ENCODE measurements at regions not wholly inside any gene's neighbourhood (a gene's known extent, or its start where the extent isn't known, plus 50 kb on each side); places are given as distances from the start of the nearest gene placed in this dataset.

DNA sequence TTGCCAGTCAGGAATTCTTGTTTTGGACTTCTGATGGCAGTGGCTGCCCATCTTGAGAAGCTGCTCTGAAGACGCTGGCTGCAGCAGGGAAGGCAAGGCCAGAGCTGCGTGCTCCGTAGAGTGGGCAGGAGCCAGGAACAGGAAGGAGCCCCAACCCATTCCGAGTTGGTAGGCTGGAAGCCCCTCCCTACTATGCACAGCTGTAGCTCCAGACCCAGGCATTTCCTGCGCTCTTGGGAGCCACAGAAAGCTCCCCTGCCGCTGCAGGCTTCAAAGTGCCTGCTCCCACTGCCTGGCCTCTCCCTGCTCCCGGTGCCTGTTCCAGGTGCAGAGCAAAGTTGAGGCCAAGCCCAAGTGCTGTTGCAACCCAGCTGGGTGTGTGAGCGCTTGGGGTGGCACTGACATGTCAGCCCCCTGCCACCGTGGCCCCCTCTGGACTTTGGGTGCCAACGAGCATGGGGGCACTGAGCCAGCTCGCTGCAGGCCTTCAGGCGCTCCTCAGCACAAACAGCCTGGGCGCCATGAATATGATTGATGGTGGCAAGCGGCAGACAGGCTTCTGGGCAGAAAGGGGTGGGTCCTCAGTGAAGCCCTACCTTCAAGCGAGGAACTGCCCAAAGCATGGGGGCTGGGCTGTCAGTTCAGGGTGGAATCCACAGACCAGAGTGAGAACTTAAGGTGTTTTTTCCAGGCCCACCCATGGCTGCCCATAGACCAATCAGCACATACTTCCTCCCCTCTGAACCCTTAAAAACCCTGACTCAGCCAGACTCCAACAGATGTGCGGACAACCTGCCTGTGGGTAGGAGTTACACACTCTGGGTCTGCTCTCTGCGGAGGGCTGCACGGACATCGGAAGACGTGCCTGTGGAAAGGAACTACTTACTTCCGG, 677.2 kb upstream of the INTU start:
- H3K4me3 ChIP-seq (ENCODE audit: low read depth, poor library complexity, severe bottlenecking) = no peak overlapping the region
- intact Hi-C loops (cut with DNase I; ENCODE audit: low total_unique reads) = no loop called here
- TF ChIP-seq POLR2A (IDR thresholded peaks at IDR 0.05) = no peak
- 76 to 82% methylated on average over 18 to 21 of the region's 21 CpGs for WGBS, 2 donors
- no peak for DNase-seq (ENCODE audit: low spot score in 2 of 2)

DNA sequence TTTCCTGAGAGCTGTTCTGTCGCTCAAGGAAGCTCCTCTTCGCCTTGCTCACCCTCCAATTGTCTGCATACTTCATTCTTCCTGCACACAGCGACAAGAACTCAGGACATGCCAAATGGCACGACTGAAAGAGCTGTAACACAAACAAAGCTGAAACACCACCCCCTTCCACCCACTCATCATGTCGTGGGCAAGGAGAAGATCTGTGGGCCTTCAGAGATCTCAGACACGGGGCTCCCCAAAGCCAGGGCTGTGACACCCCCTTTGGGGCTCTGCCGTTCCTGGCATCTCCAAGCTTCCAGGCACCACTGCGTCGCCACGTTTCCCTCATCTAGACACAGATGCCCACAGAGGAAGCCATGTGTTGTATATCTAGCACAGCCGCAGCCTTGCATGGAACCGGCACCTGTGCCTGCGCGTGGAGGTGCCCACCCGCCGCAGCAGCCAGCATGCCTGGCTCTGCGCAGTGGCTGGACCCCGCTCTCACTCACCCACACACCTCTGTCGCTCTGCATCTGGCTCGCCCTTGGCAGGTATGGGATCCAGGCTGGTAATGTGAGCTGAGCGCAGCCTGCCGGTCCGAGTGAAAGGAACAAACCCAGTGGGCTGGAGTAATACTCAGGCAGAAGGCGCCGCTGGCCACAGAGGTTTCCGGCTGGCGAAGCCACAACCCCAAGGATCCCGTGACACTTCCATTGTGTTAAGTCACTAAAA, 676.4 kb upstream of the INTU start:
- no peak for DNase-seq (ENCODE audit: low spot score in 2 of 2)
- 95 to 96% methylated on average over 28 of the region's 28 CpGs for WGBS, 2 donors
- no peak overlapping the region for H3K4me3 ChIP-seq (ENCODE audit: low read depth, poor library complexity, severe bottlenecking)
- intact Hi-C loops (cut with DNase I; ENCODE audit: low total_unique reads) = no loop called here
- no peak for TF ChIP-seq POLR2A (IDR thresholded peaks at IDR 0.05)
- TF ChIP-seq CTCF (IDR thresholded peaks at IDR 0.05) = no peak

GRCh38 chr4:126957556-126957955, 675.2 kb upstream of the INTU start:
- no peak for DNase-seq (ENCODE audit: low spot score in 2 of 2)
- no peak overlapping the region for H3K4me3 ChIP-seq (ENCODE audit: low read depth, poor library complexity, severe bottlenecking)
- TF ChIP-seq POLR2A (IDR thresholded peaks at IDR 0.05) (no peak), CTCF (IDR thresholded peaks at IDR 0.05) (no peak)
- 82 to 87% methylated on average over 1 of the region's 1 CpG for WGBS, 2 donors
- intact Hi-C loops (cut with DNase I; ENCODE audit: low total_unique reads) = no loop called here

- WGBS, 2 donors = 54 to 59% methylated on average over 1 of the region's 1 CpG
- TF ChIP-seq POLR2A (IDR thresholded peaks at IDR 0.05) (no peak), CTCF (IDR thresholded peaks at IDR 0.05) (no peak)
These were observed 674.8 kb upstream of the INTU start for GRCh38 chr4:126957987-126958386.

DNA sequence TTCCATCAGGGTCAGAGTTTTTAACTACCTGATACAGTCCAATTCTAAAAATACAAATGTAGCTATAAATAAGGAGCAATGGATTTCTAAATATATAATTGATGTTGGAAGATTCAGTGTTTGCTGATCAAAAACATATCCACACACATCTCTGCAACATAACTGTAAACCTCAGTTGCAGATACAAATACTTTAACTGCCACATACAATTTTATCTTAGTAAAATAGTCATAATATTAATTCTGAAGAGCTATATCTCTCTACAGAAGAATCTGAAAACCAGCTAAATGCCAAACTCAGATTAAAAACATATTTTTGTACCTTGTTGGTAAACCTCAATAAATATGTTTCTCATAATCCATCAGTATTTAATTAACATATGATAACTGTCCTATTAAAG, 674.3 kb upstream of the INTU start:
- H3K4me3 ChIP-seq (ENCODE audit: low read depth, poor library complexity, severe bottlenecking) = no peak overlapping the region
- no peak for DNase-seq (ENCODE audit: low spot score in 2 of 2)
- intact Hi-C loops (cut with DNase I; ENCODE audit: low total_unique reads) = no loop called here
- TF ChIP-seq CTCF (IDR thresholded peaks at IDR 0.05) (no peak), POLR2A (IDR thresholded peaks at IDR 0.05) (no peak)

More at GRCh38 chr4:126957987-126958386, 674.8 kb upstream of the INTU start:
- no peak for DNase-seq (ENCODE audit: low spot score in 2 of 2)
- intact Hi-C loops (cut with DNase I; ENCODE audit: low total_unique reads) = no loop called here
- no peak overlapping the region for H3K4me3 ChIP-seq (ENCODE audit: low read depth, poor library complexity, severe bottlenecking)

- TF ChIP-seq CTCF (IDR thresholded peaks at IDR 0.05) (no peak), POLR2A (IDR thresholded peaks at IDR 0.05) (no peak)
- WGBS, 2 donors = 62 to 64% methylated on average over 3 of the region's 3 CpGs
- no peak for DNase-seq (ENCODE audit: low spot score in 2 of 2)
- no peak overlapping the region for H3K4me3 ChIP-seq (ENCODE audit: low read depth, poor library complexity, severe bottlenecking)
- intact Hi-C loops (cut with DNase I; ENCODE audit: low total_unique reads) = no loop called here
These were observed 673.6 kb upstream of the INTU start for GRCh38 chr4:126959056-126959745.

Measured in lower leg skin (tissue), 4 donors.